OCI-LY1 (cell line): ENCODE measurements at regions not wholly inside any gene's neighbourhood (a gene's known extent, or its start where the extent isn't known, plus 50 kb on each side); places are given as distances from the start of the nearest gene placed in this dataset.

Experiments
- H2AFZ ChIP-seq: fragments of 200-600 bp; sonication (generic), shearing (Covaris generic); 2 replicates; pipeline ENCODE4 v1.6.0; 2014; ENCODE audit warnings: antibody characterized with exemption, mild to moderate bottlenecking, low read length
- H3F3A ChIP-seq: fragments of 200-600 bp; sonication (generic), shearing (Covaris generic); 2 replicates; pipeline ENCODE4 v1.6.0; 2014; ENCODE audit warnings: mild to moderate bottlenecking, antibody characterized with exemption, low read length, moderate library complexity; ENCODE audit not compliant: insufficient read depth
- H3K27ac ChIP-seq: fragments of 200-600 bp; sonication (generic); 2 replicates; pipeline ENCODE4 v1.5.1; 2014; ENCODE audit warnings: low read length, mixed run types, mild to moderate bottlenecking, low read depth; ENCODE audit not compliant: poor library complexity, severe bottlenecking
- H3K27me3 ChIP-seq: fragments of 200-600 bp; sonication (generic); 2 replicates; pipeline ENCODE4 v1.6.0; 2014; ENCODE audit warnings: antibody characterized with exemption, mild to moderate bottlenecking, low read length, moderate library complexity; ENCODE audit not compliant: insufficient read depth
- H3K36me3 ChIP-seq: fragments of 200-600 bp; sonication (generic); 2 replicates; pipeline ENCODE4 v1.6.1; 2014; ENCODE audit warnings: mild to moderate bottlenecking, antibody characterized with exemption, low read length, moderate library complexity, mixed read lengths; ENCODE audit not compliant: insufficient read depth
- H3K4me1 ChIP-seq: fragments of 200-600 bp; sonication (generic); 2 replicates; pipeline ENCODE4 v1.5.1; 2014; ENCODE audit warnings: mild to moderate bottlenecking, low read length, moderate library complexity; ENCODE audit not compliant: insufficient read depth, severe bottlenecking
- H3K4me2 ChIP-seq: fragments of 200-600 bp; sonication (generic), shearing (Covaris generic); 2 replicates; pipeline ENCODE4 v1.6.1; 2014; ENCODE audit warnings: low read length
- H3K4me3 ChIP-seq: fragments of 200-600 bp; sonication (generic); 2 replicates; pipeline ENCODE4 v1.5.1; 2014; ENCODE audit warnings: low read length, low read depth, mild to moderate bottlenecking, mixed read lengths; ENCODE audit not compliant: poor library complexity, severe bottlenecking
- H3K79me2 ChIP-seq: fragments of 200-600 bp; shearing (Covaris generic); 2 replicates; pipeline ENCODE4 v1.6.1; 2016; ENCODE audit warnings: mixed run types, low read length, mixed read lengths; ENCODE audit not compliant: insufficient read depth
- H3K9ac ChIP-seq: fragments of 200-600 bp; sonication (generic), shearing (Covaris generic); 2 replicates; pipeline ENCODE4 v1.6.1; 2014; ENCODE audit warnings: mild to moderate bottlenecking, low read length, mixed read lengths
- H3K9me2 ChIP-seq: fragments of 200-600 bp; sonication (generic), shearing (Covaris generic); 2 replicates; pipeline ENCODE4 v1.6.1; 2014; ENCODE audit warnings: low read depth, mild to moderate bottlenecking, low read length, mixed read lengths
- H3K9me3 ChIP-seq: fragments of 200-600 bp; shearing (Covaris generic); 2 replicates; pipeline ENCODE4 v1.6.1; 2014; ENCODE audit warnings: low read length, mixed read lengths
- H4K20me1 ChIP-seq: fragments of 200-600 bp; sonication (generic), shearing (Covaris generic); 2 replicates; pipeline ENCODE4 v1.6.0; 2016; ENCODE audit warnings: mild to moderate bottlenecking, low read length; ENCODE audit not compliant: insufficient read depth
- EZH2 ChIP-seq: fragments of 200-600 bp; sonication (generic), shearing (Covaris generic); IDR thresholded peaks from 2 replicates; pipeline ENCODE4 v1.8.0; 2017; ENCODE audit warnings: borderline replicate concordance, mixed run types, mild to moderate bottlenecking, antibody characterized with exemption, low read length, moderate library complexity, mixed read lengths
- TF ChIP-seq, protein P1 (sequence below): fragments of 200-600 bp; sonication (generic), shearing (Covaris generic); IDR thresholded peaks from 2 replicates; pipeline ENCODE4 v1.5.1; 2017; ENCODE audit warnings: mild to moderate bottlenecking, antibody characterized with exemption, low read length, moderate library complexity, mixed read lengths

DNA sequence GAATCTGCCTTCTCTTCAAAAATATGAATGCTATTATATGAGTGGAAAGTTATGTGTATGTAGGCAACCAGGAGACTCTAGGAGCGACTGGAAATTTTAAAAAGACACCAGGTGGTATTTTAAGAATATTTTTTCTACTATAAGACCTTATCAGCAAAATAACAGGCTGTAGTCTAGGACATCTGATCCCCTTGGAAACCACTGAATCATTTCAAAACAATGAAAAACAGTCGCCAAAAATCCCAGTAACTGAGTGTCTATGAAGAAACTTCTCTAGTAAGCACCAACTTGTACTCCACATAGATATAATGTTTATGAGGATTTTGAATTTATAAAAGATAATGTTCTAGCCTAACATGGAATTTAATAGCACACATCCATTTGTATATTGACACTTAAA is 358.5 kb downstream of the GPATCH2 start:
- H3K36me3 ChIP-seq = no peaks in the 10 kb centered on the region
- H3K4me1 ChIP-seq = no peaks in the 10 kb centered on the region
- TF ChIP-seq EZH2 = no peak
- TF ChIP-seq, protein P1, sequence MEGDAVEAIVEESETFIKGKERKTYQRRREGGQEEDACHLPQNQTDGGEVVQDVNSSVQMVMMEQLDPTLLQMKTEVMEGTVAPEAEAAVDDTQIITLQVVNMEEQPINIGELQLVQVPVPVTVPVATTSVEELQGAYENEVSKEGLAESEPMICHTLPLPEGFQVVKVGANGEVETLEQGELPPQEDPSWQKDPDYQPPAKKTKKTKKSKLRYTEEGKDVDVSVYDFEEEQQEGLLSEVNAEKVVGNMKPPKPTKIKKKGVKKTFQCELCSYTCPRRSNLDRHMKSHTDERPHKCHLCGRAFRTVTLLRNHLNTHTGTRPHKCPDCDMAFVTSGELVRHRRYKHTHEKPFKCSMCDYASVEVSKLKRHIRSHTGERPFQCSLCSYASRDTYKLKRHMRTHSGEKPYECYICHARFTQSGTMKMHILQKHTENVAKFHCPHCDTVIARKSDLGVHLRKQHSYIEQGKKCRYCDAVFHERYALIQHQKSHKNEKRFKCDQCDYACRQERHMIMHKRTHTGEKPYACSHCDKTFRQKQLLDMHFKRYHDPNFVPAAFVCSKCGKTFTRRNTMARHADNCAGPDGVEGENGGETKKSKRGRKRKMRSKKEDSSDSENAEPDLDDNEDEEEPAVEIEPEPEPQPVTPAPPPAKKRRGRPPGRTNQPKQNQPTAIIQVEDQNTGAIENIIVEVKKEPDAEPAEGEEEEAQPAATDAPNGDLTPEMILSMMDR = no peak
- no peak overlapping the region for H3K4me3 ChIP-seq
- no peak overlapping the region for H3K9ac ChIP-seq
- no peak overlapping the region for H3K27ac ChIP-seq
- H3K27me3 ChIP-seq = no peaks in the 10 kb centered on the region
- no peaks in the 10 kb centered on the region for H3K9me3 ChIP-seq
- H3F3A ChIP-seq = no peaks in the 10 kb centered on the region
- H2AFZ ChIP-seq = no peak overlapping the region
- no peaks in the 10 kb centered on the region for H4K20me1 ChIP-seq
- H3K4me2 ChIP-seq = no peak overlapping the region
- no peaks in the 10 kb centered on the region for H3K9me2 ChIP-seq
- H3K79me2 ChIP-seq = no peaks in the 10 kb centered on the region

DNA sequence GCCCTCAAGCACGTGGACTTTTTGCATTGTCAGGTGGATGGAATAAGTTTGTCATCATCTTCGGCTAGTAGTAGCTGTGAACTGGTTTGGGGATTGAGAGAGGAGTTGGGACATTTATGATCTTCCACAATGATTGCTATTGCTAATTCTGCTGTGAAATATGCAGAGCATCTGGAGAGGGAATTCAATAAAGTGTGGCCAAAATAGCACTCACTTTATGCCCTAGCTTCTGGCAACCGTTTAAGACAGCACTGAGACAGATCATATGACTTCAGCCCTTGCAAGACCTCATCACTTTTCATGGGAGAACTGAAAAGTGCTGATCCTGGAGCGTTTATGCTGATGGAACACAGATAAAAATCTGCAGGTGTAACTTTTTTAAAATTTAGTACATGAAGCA is 360.8 kb downstream of the GPATCH2 start:
- H3K4me3 ChIP-seq = no peak overlapping the region
- H3K36me3 ChIP-seq = no peaks in the 10 kb centered on the region
- H3K9me3 ChIP-seq = no peaks in the 10 kb centered on the region
- no peaks in the 10 kb centered on the region for H3F3A ChIP-seq
- no peak overlapping the region for H3K4me2 ChIP-seq
- no peak for TF ChIP-seq EZH2
- TF ChIP-seq, protein P1 = no peak
- H3K27me3 ChIP-seq = no peaks in the 10 kb centered on the region
- H3K9ac ChIP-seq = no peak overlapping the region
- H2AFZ ChIP-seq = no peak overlapping the region
- no peaks in the 10 kb centered on the region for H3K9me2 ChIP-seq
- H3K4me1 ChIP-seq = no peaks in the 10 kb centered on the region
- no peaks in the 10 kb centered on the region for H4K20me1 ChIP-seq
- H3K79me2 ChIP-seq = no peaks in the 10 kb centered on the region
- H3K27ac ChIP-seq = no peak overlapping the region

DNA sequence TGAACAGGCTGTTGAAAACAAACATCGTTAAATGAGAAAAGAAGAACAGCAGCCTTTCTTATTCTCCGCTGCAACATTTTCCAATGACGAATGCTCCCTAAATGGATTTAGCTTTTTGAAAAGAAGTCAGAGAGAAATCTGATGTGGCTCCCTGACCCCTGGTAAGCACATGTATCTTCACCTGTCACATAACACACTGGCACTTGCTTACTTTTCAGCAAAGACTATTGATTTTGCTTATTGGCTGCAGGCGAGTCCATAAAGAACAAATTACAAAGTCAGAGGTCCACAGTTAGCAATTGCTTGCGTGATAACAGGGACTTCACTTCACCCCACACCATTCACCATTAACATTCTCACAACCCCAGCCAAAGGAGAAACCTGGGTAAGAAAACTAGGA is 362.8 kb downstream of the GPATCH2 start:
- H2AFZ ChIP-seq = no peak overlapping the region
- TF ChIP-seq EZH2 = no peak
- TF ChIP-seq, protein P1 = no peak
- no peaks in the 10 kb centered on the region for H3K27me3 ChIP-seq
- no peaks in the 10 kb centered on the region for H3K9me3 ChIP-seq
- H3K4me2 ChIP-seq = no peak overlapping the region
- no peaks in the 10 kb centered on the region for H3K4me1 ChIP-seq
- H3F3A ChIP-seq = no peaks in the 10 kb centered on the region
- H3K4me3 ChIP-seq = no peak overlapping the region
- H3K36me3 ChIP-seq = no peaks in the 10 kb centered on the region
- H3K9ac ChIP-seq = no peak overlapping the region
- no peaks in the 10 kb centered on the region for H3K9me2 ChIP-seq
- no peak overlapping the region for H3K27ac ChIP-seq
- no peaks in the 10 kb centered on the region for H3K79me2 ChIP-seq
- no peaks in the 10 kb centered on the region for H4K20me1 ChIP-seq
